H1 (cell line): ENCODE measurements at regions not wholly inside any gene's neighbourhood (a gene's known extent, or its start where the extent isn't known, plus 50 kb on each side); places are given as distances from the start of the nearest gene placed in this dataset.
A peak's percentile ranks its signal among the peaks of the same experiment; 100 is the strongest.

Experiments
- CTCF ChIA-PET: fragments of 300-600 bp; sonication (Branson Sonifier 250); formaldehyde crosslinking; loops from one replicate; lab custom pipeline; 2021; ENCODE audit not compliant: partially characterized antibody; lab: Charles Lee
- POLR2A ChIA-PET: fragments of 300-600 bp; sonication (Branson Sonifier 250); formaldehyde crosslinking; loops from one replicate; lab custom pipeline; 2021; ENCODE audit warnings: inconsistent platforms; ENCODE audit not compliant: partially characterized antibody; lab: Charles Lee
- DNase-seq, 2 experiments: peaks; one replicate each; pipeline versions ENCODE4 v3.0.0 to v3.0.0-alpha.2; 2010 to 2022; ENCODE audit warnings: low spot score in 2 of 2, low read depth in 1 of 2, mixed read lengths in 1 of 2
- FAIRE-seq: peaks from 2 replicates; lab custom pipeline; 2011; peaks lifted over from hg19 to GRCh38; lab: Jason Lieb, UNC
- H2AFZ ChIP-seq: 2 replicates; pipeline ENCODE4 v1.8.1; 2012; ENCODE audit warnings: low read length, inconsistent platforms
- H2AK5ac ChIP-seq: 2 replicates; pipeline ENCODE4 v1.6.1; 2013; ENCODE audit warnings: low read depth, low read length
- H2BK120ac ChIP-seq: replicated peaks from 2 replicates; pipeline ENCODE3; 2013; ENCODE audit warnings: low read depth, low read length, inconsistent platforms
- H2BK12ac ChIP-seq: 2 replicates; pipeline ENCODE4 v1.6.1; 2013; ENCODE audit warnings: low read depth, low read length
- H2BK15ac ChIP-seq: 2 replicates; pipeline ENCODE4 v1.6.1; 2013; ENCODE audit warnings: low read length
- H2BK20ac ChIP-seq: 2 replicates; pipeline ENCODE4 v1.6.1; 2013; ENCODE audit warnings: low read length
- H2BK5ac ChIP-seq: 2 replicates; pipeline ENCODE4 v1.6.1; 2013; ENCODE audit warnings: low read depth, low read length
- H3K14ac ChIP-seq: 2 replicates; pipeline ENCODE4 v1.6.1; 2013; ENCODE audit warnings: inconsistent platforms; ENCODE audit not compliant: insufficient read length
- H3K18ac ChIP-seq: 2 replicates; pipeline ENCODE4 v1.6.1; 2013; ENCODE audit warnings: low read length; ENCODE audit errors: extremely low read depth
- H3K23ac ChIP-seq: 2 replicates; pipeline ENCODE4 v1.6.1; 2013; ENCODE audit warnings: inconsistent platforms; ENCODE audit not compliant: insufficient read length
- H3K23me2 ChIP-seq: 2 replicates; pipeline ENCODE4 v1.6.1; 2013; ENCODE audit warnings: low read depth, low read length
- H3K27ac ChIP-seq: 2 replicates; pipeline ENCODE4 v1.6.1; 2011; ENCODE audit warnings: low read depth, low read length, inconsistent platforms
- H3K27me3 ChIP-seq, 4 experiments: replicated peaks in 1 of 4; 1 replicate in 1 of 4; 2 replicates in 3 of 4; pipeline versions ENCODE4 v1.6.1 to v1.8.1; 2011 to 2013; ENCODE audit warnings: low read length in 3 of 4, mild to moderate bottlenecking in 3 of 4, inconsistent platforms in 2 of 4, mixed read lengths in 2 of 4, moderate library complexity in 1 of 4; ENCODE audit not compliant: control insufficient read depth in 3 of 4, insufficient read depth in 3 of 4; ENCODE audit errors: extremely low read depth in 1 of 4
- H3K36me3 ChIP-seq, 4 experiments: 2 replicates each; pipeline versions ENCODE4 v1.6.1 to v1.8.1; 2011 to 2013; ENCODE audit warnings: mild to moderate bottlenecking in 4 of 4, low read length in 3 of 4, moderate library complexity in 2 of 4, control low read depth in 1 of 4, inconsistent platforms in 1 of 4; ENCODE audit not compliant: insufficient read depth in 4 of 4, control insufficient read depth in 2 of 4
- H3K4ac ChIP-seq: replicated peaks from 2 replicates; pipeline ENCODE3; 2013; ENCODE audit warnings: low read length, low read depth, mixed read lengths, inconsistent platforms; ENCODE audit not compliant: insufficient read length
- H3K4me1 ChIP-seq, 4 experiments: replicated peaks in 1 of 4; 1 replicate in 1 of 4; 2 replicates in 3 of 4; pipeline versions ENCODE4 v1.6.1 to v1.8.1; 2011 to 2013; ENCODE audit warnings: low read length in 3 of 4, inconsistent platforms in 2 of 4, mixed read lengths in 1 of 4; ENCODE audit not compliant: insufficient read depth in 4 of 4, control insufficient read depth in 3 of 4
- H3K4me2 ChIP-seq, 2 experiments: 2 replicates each; pipeline versions ENCODE4 v1.6.1 to v1.8.1; 2011 to 2013; ENCODE audit warnings: low read depth in 2 of 2, low read length in 2 of 2, control low read depth in 1 of 2, inconsistent platforms in 1 of 2, mild to moderate bottlenecking in 1 of 2; ENCODE audit not compliant: insufficient read depth in 1 of 2
- H3K4me3 ChIP-seq, 4 experiments: fragments of 200-600, 300-600 bp in 1 of 4; sonication (generic), shearing (Covaris generic), sonication (Bioruptor Twin) in 1 of 4; 2 replicates each; pipeline versions ENCODE4 v1.5.1 to v1.8.1; 2011 to 2016; ENCODE audit warnings: low read length in 4 of 4, low read depth in 3 of 4, control low read depth in 2 of 4, inconsistent platforms in 2 of 4, mild to moderate bottlenecking in 2 of 4, mixed read lengths in 1 of 4, moderate library complexity in 1 of 4; ENCODE audit not compliant: insufficient read depth in 2 of 4; ENCODE audit errors: extremely low read depth in 1 of 4
- H3K56ac ChIP-seq: replicated peaks from 2 replicates; pipeline ENCODE3; 2013; ENCODE audit warnings: low read depth, mild to moderate bottlenecking, mixed read lengths, low read length, inconsistent platforms; ENCODE audit not compliant: insufficient read length
- H3K79me1 ChIP-seq: 2 replicates; pipeline ENCODE4 v1.6.1; 2013; ENCODE audit warnings: low read depth, low read length, control low read depth
- H3K79me2 ChIP-seq, 2 experiments: 2 replicates each; pipeline versions ENCODE4 v1.6.1 to v1.8.1; 2012 to 2013; ENCODE audit warnings: low read length in 2 of 2, mild to moderate bottlenecking in 2 of 2, inconsistent platforms in 1 of 2; ENCODE audit not compliant: insufficient read depth in 2 of 2, control insufficient read depth in 1 of 2
- H3K9ac ChIP-seq, 4 experiments: replicated peaks in 1 of 4; 1 replicate in 1 of 4; 2 replicates in 3 of 4; pipeline versions ENCODE4 v1.6.1 to v1.8.1; 2011 to 2013; ENCODE audit warnings: low read depth in 3 of 4, low read length in 3 of 4, control low read depth in 2 of 4, mild to moderate bottlenecking in 2 of 4, moderate library complexity in 2 of 4, inconsistent platforms in 1 of 4; ENCODE audit errors: extremely low read depth in 1 of 4
- H3K9me3 ChIP-seq, 2 experiments: 2 replicates each; pipeline versions ENCODE4 v1.6.1 to v1.8.1; 2012 to 2013; ENCODE audit warnings: mild to moderate bottlenecking in 2 of 2, moderate library complexity in 2 of 2, control low read depth in 1 of 2, inconsistent platforms in 1 of 2, low read depth in 1 of 2, low read length in 1 of 2, mixed read lengths in 1 of 2; ENCODE audit not compliant: insufficient read depth in 2 of 2
- H4K20me1 ChIP-seq, 2 experiments: replicated peaks in 1 of 2; 2 replicates each; pipeline versions ENCODE3 to v1.8.1; 2011 to 2013; ENCODE audit warnings: inconsistent platforms in 2 of 2, low read length in 2 of 2, mild to moderate bottlenecking in 1 of 2; ENCODE audit not compliant: insufficient read depth in 2 of 2, control insufficient read depth in 1 of 2
- H4K5ac ChIP-seq: 2 replicates; pipeline ENCODE4 v1.6.1; 2013; ENCODE audit warnings: low read length, low read depth, mixed read lengths, inconsistent platforms; ENCODE audit not compliant: insufficient read length
- H4K8ac ChIP-seq: 2 replicates; pipeline ENCODE4 v1.8.0; 2013; ENCODE audit warnings: mild to moderate bottlenecking, moderate library complexity, low read length, inconsistent platforms; ENCODE audit not compliant: insufficient read depth; ENCODE audit errors: extremely low read depth
- H4K91ac ChIP-seq: replicated peaks from 2 replicates; pipeline ENCODE3; 2013; ENCODE audit warnings: low read length, mixed read lengths, inconsistent platforms; ENCODE audit not compliant: insufficient read length
- CTBP2 ChIP-seq: IDR thresholded peaks from 2 replicates; pipeline ENCODE4 v1.7.0; 2011; ENCODE audit warnings: borderline replicate concordance, mild to moderate bottlenecking, moderate library complexity, mixed read lengths, low read length; ENCODE audit not compliant: insufficient read depth, insufficient read length
- CTCF ChIP-seq, 3 experiments: IDR thresholded peaks; 1 replicate in 2 of 3; 2 replicates in 1 of 3; pipeline versions ENCODE4 v1.5.1 to v1.6.1; 2011; ENCODE audit warnings: low read length in 3 of 3, mild to moderate bottlenecking in 3 of 3, inconsistent platforms in 2 of 3, low read depth in 1 of 3, moderate library complexity in 1 of 3; ENCODE audit not compliant: insufficient read depth in 1 of 3; ENCODE audit errors: control extremely low read depth in 1 of 3
- RNF2 ChIP-seq: fragments of 200-900, 300-1000 bp; sonication (generic); IDR thresholded peaks from 2 replicates; pipeline ENCODE4 v1.7.1; 2016; ENCODE audit warnings: borderline replicate concordance, low read depth, mild to moderate bottlenecking, antibody characterized with exemption, low read length; ENCODE audit not compliant: poor library complexity, severe bottlenecking; ENCODE audit errors: missing control alignments
- WGBS, 2 experiments: shearing (Covaris generic) in 1 of 2; methylation state at CpG; one replicate each; pipeline versions ENCODE4 v1.1.6 to v1.1.7; 2013 to 2015; ENCODE audit warnings: low lambda C conversion rate in 2 of 2, mixed read lengths in 2 of 2, inconsistent platforms in 1 of 2, low coverage in 1 of 2, missing lambda C conversion rate in 1 of 2; ENCODE audit not compliant: insufficient replicate concordance in 2 of 2, insufficient coverage in 1 of 2, insufficient read length in 1 of 2; ENCODE audit errors: extremely low coverage in 1 of 2, missing lambda C conversion rate in 1 of 2; 5-methylcytosine and 5-hydroxymethylcytosine counted together

GRCh38 chr22:44639891-44640617 is 62.0 kb upstream of the PRR5 start:
- H3K4me2 ChIP-seq, result no peak overlapping the region
- CTCF ChIA-PET, result interaction anchor here (1.2 to 2.7 kb wide), 2 partner anchors 12 to 13 kb away, joined by 3 to 8 read pairs; no protein-coding TSS in a partner anchor
- FAIRE-seq, result no peak
- POLR2A ChIA-PET, result interaction anchor here (0.7 kb wide), 1 partner anchor 30 kb away, joined by 3 read pairs; no protein-coding TSS in a partner anchor
- no peak overlapping the region for H4K91ac ChIP-seq
- H2BK120ac ChIP-seq, result no peak overlapping the region
- H3K9ac ChIP-seq, result no peak overlapping the region
- H4K20me1 ChIP-seq, result peaks cover 0 to 1% of the 10 kb centered on the region in 2 experiments
- no peaks in the 10 kb centered on the region for H3K79me1 ChIP-seq
- no peak overlapping the region for H3K4ac ChIP-seq
- no peak overlapping the region for H2BK12ac ChIP-seq
- no peaks in the 10 kb centered on the region for H3K9me3 ChIP-seq
- no peak overlapping the region for H3K18ac ChIP-seq
- TF ChIP-seq CTCF (IDR thresholded peaks at IDR 0.05; ENCODE audit: control extremely low read depth in 1 of 3, insufficient read depth in 1 of 3, low read depth in 1 of 3, low read length in 3 of 3), result peak in 1 of 3 experiments; percentile 21; a peak in 1 of 4 replicates
- no peak for TF ChIP-seq CTBP2
- TF ChIP-seq RNF2, result no peak
- H2BK5ac ChIP-seq, result no peak overlapping the region
- no peak overlapping the region for H4K5ac ChIP-seq
- peaks cover 9% of the 10 kb centered on the region; the same call in 1 of the 2 replicates for H3K23me2 ChIP-seq
- no peaks in the 10 kb centered on the region; a peak in 1 of 7 replicates for H3K27me3 ChIP-seq
- H2AFZ ChIP-seq, result no peak overlapping the region
- no peak for DNase-seq
- H3K4me3 ChIP-seq, result no peak overlapping the region
- no peak overlapping the region for H2AK5ac ChIP-seq
- no peak overlapping the region for H4K8ac ChIP-seq
- 89% methylated on average over 6 of the region's 12 CpGs; no CpG with 5 or more reads in 1 of the 2 experiments for WGBS, 2 experiments
- H3K79me2 ChIP-seq, result no peaks in the 10 kb centered on the region
- no peak overlapping the region for H2BK20ac ChIP-seq
- H2BK15ac ChIP-seq, result no peak overlapping the region
- H3K23ac ChIP-seq, result no peak overlapping the region
- no peaks in the 10 kb centered on the region for H3K4me1 ChIP-seq
- H3K56ac ChIP-seq, result no peak overlapping the region
- H3K14ac ChIP-seq, result no peak overlapping the region
- H3K27ac ChIP-seq, result no peak overlapping the region
- no peaks in the 10 kb centered on the region for H3K36me3 ChIP-seq
